Fibroblast of the conjunctiva (primary cell): ENCODE measurements at regions not wholly inside any gene's neighbourhood (a gene's known extent, or its start where the extent isn't known, plus 50 kb on each side); places are given as distances from the start of the nearest gene placed in this dataset.
A peak's percentile ranks its signal among the peaks of the same experiment; 100 is the strongest.
"Not testable (repeated sequence)": the region's sequence is repeated elsewhere in the genome, so short reads cannot be mapped to it uniquely, and the experiment has no call there.

ENCODE experiments used
- DNase-seq: peaks from one replicate; pipeline ENCODE4 v3.0.0-alpha.2; 2010; ENCODE audit warnings: low read depth

GRCh38 chr3:40645883-40646282 is 121.1 kb downstream of the ZNF621 start:
- no peak for DNase-seq

- DNase-seq = no peak
Measured at GRCh38 chr3:40649346-40649745, 124.6 kb downstream of the ZNF621 start.

GRCh38 chr3:40652072-40652471 is 127.3 kb downstream of the ZNF621 start:
- no peak for DNase-seq

DNA sequence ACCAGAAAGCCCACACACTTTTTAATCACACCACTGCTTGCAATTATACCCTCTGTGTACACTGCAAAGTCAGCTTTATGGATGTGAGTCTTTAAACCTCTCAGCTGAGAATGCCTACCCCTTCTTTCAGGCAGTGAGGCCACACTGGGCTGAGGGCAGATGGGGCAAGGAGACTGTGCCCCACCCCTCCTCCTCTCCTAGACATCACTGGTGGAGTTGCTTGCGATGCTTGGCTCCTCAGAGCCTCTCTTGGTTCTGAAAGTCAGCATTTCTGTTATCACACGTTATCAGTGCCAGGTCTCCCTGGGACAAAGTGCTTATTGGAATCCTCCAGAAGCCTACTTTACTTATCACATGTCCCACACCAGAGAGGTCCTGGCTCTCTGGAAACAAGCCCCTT is 128.2 kb downstream of the ZNF621 start:
- no peak for DNase-seq

DNA sequence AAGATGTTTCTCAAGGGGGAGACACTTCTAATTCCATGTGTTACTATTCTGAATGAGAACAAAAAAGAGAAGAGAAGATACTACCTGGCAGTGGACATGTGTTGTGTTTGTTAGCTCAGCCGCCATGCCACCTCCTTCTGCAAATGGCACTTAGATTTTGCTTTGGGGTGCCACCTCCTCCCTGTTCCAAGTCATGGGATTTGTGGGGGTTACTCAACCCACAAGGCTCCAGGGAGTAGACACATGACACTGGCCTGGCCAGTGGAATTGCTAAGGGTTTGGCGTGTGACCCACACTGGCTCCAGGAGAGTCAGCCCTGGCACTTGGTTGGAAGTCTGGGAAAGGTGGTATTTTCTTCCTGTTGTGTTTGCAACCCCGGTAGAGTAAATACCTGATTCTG is 129.1 kb downstream of the ZNF621 start:
- DNase-seq = no peak

DNA sequence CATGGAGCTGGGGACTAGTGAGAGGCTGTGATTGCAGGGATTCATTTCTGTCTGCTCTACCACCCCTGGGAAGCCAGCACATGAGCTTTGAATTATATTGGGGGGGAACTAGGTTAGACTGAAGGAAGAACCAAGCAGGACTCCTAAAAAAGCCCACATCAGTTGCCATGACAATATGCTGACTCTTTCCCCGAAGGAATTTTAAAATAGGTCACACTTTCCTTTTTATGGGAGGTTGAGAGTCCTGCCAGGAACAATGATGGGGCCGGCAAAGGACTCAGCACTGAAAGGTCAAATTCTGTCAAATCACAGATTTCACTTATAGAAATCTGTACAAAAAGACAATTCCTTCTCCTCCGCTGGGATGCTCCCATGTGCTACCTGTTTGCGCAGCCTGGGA is 130.8 kb downstream of the ZNF621 start:
- no peak for DNase-seq

DNA sequence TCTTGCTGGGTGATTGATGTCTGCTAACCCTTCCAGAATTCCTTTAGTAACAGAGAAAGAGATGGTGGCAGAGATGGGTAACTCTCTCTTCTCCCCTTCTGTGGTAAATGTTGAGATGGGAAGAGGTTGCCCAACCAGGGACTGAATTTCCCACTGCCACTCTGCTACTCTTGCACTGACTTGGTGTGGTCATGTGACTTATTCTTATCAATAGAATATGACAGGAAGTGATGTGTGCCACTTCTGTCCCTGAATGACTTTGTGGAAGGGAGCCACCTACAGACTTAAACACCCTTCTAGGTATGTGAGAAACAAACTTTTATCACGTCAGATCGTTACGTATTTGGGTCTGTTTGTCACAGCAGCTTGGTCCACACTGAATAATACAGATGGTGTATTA is 132.9 kb downstream of the ZNF621 start:
- DNase-seq = no peak

DNA sequence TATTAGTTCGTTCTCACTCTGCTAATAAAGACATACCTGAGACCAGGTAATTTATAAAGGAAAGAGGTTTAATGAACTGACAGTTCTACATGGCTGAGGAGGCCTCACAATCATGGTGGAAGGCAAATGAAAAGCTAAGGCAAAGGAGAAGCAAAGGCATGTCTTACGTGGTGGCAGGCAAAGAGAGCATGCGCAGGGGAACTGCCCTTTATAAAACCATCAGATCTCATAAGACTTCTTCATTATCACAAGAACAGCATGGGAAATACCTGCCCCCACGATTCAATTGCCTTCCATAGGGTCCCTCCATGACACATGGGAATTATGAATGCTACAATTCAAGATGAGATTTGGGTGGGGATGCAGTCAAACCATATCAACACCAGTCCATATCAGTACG is 133.5 kb downstream of the ZNF621 start:
- no peak for DNase-seq

DNA sequence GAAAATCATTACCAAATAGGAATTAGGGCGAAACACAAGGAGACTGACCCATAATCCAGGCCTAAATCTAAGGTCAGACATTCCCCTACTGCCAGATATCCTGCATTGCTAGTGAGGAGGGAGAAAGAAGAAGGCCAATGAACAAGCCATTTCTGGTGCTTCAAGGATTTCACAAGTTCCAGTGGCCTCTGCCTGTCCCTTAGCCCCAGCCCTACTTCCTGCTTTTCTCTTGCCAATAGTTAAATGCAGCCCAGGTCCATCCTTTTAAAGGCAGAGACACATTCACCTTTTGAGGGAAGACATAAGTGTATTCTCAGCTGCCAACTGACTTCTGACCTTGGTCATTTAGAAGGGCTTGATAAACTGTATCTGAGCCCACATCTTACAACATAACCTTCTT is 135.8 kb downstream of the ZNF621 start:
- no peak for DNase-seq

DNA sequence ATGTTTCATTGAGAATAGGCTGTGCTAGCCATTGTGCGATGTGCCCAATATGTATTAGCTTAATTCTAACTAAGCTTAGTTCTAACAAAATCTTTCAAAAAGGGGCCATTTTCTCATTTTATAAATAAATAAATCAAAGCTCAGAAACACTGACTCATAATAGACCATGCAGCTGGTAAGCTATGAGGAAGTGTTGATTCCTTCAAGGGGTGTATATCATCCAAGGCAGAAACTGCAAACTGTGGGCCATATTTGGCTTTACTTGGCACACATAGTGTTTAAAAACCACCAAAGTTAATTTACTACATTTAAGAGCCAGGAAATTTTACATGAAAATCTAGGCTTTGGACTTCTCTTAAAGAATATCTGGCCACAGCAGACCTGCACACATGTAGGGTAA is 136.5 kb downstream of the ZNF621 start:
- no peak for DNase-seq

DNA sequence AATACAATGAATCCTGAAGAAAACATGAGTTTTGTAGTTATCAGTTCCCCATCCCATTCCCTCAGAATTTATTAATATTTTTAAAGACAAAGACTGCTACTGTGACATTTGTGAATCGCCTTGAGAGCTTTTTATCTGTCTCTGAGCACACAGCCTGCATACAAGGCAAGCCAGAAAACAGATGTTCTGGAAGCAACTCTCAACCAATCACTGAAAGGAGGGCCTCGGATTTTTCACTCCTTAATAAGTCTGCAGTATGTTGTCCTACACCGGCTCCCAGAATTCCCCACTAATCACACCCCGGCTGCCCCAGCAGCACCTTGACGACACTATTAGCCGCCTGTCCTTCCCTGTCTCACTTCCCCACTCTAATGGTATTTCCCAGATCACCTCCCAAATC is 138.5 kb downstream of the ZNF621 start:
- no peak for DNase-seq

DNA sequence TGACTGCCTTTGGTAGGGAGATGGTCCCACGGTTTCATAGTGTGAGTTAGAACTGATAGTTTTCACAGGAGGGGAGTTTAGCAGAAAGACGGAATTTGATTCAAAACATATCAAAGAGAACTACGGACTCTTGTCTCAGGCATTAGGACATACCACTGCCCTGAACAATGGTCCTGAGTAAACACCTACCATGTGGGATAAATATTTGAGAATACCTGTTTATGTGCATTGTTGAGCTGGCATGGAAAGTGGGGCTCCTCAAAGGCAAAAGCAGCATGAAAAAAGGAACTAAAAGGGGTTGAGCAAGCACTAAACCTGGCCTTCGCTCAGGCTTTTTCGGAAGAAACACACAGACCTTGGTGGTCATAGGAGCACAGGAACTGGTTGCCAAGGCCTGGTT is 144.4 kb downstream of the ZNF621 start:
- no peak for DNase-seq

DNA sequence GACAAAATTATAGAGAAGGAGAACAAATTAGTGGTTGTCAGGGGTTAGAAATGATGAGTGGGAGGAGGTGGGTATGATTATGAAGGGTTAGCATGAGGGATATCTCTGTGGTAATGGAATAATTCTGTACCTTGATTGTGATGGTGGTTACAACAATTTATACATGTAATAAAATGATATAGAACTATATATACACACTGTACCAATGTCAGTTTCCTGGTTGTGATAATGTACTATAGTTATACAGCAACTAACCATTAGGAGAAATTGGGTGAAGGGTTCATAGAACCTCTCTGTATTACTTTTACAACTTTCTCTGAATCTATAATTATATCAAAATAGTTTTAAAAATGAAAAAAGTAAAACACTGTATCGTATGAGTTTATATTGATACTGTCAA is 148.1 kb downstream of the ZNF621 start:
- DNase-seq = no peak

DNA sequence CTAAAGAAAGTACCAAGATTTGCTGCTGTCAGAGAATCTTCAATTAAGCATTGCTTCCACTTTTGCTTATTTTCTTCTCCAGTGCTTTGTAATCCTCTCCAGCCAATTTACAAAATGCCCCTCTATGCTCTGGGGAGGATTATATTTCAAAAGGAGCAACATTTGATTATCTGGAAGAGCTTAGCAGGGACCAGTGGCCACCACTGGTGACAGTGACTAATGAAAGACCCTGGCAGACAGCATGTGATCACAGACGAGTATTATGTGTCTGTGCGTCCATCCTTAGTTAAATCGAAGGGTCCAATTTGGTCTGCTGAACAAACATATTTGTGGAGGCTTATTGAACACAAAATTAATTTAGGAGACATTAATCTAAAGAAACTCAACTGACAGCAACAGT is 152.6 kb downstream of the ZNF621 start:
- no peak for DNase-seq

DNA sequence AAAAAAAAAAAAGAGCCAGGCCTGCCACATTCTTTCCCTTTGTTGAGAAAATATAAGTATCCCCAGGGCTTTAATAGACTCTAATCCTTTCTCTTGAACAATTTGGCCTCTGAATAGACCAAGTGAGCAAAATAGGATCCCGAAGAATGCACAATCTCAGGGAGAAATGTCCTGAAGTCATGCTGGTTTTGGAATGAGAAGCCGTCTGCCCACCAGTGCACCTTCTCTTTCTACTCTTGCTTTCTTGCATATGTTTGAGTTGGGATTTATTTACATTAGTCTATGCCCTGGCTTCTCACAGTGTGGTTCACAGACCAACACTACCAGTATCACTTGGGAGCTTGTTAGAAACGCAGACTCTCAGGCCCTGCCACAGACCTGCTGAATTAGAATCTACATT is 153.0 kb downstream of the ZNF621 start:
- no peak for DNase-seq

DNA sequence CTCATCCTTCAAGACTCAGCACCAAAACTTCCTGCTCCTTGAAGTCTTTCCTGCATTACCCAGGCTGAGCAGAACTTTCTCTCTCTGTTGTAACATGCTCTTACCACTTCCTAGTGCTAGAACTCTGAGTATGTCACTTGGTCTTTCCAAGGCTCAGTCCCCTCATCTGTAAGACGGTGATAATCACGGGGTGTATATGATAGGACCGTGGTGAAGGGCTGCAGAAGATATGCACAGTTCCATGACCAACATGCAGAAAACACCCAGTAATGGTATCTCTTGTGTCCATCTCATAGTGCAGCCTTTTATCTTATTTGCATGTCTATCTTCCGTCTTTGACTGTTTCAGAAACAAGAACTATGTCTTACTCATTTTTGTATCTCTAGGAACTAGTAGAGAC is 154.5 kb downstream of the ZNF621 start:
- DNase-seq = no peak

- DNase-seq = no peak
Measured at GRCh38 chr3:40680685-40681657, 156.2 kb downstream of the ZNF621 start.

DNA sequence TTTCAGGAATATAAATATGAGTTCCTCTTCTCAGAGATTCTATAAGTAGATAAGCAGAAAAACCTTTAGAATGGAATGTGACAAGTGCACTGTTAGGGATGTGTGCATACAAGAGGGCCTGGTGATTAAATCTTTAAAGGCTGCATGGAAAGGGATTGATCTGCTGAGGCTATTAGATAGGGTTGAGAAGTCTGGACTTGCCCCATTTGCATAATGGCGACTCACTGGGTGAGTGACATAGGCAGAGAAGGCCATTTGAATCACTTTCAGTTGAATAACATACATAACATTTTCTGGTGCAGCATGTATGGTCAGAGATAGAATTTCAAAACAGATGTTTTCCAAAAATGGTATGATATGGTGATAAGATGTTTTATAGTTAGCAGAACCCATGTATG is 156.9 kb downstream of the ZNF621 start:
- no peak for DNase-seq

GRCh38 chr3:40689837-40690236 is 165.1 kb downstream of the ZNF621 start:
- DNase-seq = no peak

DNA sequence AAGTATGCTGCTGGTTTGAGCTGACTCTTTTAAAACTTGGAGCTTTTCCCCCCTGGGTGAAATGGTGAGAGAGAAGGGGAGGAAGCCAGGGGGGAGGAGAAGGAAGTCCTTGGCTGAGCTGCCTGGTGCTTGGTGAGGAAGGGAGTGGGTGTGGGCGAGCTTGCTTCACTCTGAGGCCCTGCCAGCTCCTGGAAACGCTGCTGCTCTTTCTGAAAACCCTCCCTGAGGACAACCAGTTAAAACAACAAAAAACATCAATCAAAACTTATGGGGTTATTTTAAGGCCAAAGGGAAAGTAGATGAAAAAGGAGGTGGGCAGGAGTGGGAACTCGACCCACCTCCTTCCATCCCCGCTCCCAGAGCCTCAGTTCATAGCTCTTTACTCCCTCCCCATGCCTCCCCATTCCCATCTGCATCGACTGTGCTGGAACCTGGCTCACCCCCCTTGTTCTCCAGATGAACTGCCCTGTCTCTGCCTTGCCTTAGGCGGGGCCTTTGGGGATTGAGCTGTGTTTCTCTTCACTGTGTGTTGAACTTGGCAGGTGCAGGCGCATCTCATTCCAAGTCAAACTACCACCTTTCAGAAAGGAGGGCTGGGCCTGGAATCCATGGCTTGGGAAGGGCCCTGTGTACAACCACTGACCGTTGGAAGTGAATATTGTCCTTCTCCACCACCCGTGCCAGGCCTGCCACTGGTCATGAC is 166.1 kb downstream of the ZNF621 start:
- DNase-seq = peak; percentile 34

DNA sequence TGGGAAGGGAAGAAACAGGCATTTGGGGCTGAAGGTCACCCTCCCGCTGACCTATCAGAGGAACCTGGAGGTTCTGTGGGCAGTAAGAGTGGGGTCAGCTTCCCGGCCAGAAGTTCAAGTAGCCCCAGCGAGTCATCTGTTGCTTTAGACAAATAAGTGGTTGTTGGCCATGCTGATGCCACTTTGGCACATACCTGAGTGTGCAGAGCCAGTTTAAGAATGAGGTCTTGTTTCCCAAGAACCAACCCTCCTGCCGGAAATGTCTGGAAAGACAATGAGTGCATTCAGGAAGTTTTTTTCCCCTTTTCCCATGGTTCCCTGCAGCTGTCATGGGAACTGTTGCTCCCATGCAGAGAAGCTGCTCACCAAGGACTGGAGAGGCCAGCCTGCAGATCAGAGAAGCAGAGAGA is 166.7 kb downstream of the ZNF621 start:
- DNase-seq = no peak

DNA sequence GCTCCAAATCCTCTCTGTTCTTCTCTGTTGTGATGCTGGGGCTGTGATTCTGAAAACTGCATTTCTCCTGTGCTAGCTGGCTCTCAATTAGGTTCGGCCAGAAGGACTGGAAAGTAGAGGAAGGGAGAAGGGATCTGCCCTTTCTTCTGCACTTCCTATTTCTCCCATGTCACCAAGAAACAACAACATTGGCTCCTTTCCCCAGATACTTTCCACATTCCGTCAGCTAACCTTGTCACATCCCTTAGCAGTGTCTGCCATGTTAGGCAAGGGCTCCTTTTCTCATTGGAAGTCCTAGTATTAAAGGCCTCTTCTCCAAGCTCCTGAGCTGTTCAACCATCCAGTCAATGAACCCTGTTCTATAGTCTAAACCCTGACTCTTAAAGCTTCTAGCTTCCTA is 171.1 kb downstream of the ZNF621 start:
- no peak for DNase-seq

GRCh38 chr3:40698611-40699010 is 173.9 kb downstream of the ZNF621 start:
- DNase-seq = not testable (repeated sequence)
